ENCODE measurements at regions not wholly inside any gene's neighbourhood (a gene's known extent, or its start where the extent isn't known, plus 50 kb on each side); places are given as distances from the start of the nearest gene placed in this dataset.

- no peak for TF ChIP-seq EZH2 (IDR thresholded peaks at IDR 0.05)
- TF ChIP-seq, protein P1, sequence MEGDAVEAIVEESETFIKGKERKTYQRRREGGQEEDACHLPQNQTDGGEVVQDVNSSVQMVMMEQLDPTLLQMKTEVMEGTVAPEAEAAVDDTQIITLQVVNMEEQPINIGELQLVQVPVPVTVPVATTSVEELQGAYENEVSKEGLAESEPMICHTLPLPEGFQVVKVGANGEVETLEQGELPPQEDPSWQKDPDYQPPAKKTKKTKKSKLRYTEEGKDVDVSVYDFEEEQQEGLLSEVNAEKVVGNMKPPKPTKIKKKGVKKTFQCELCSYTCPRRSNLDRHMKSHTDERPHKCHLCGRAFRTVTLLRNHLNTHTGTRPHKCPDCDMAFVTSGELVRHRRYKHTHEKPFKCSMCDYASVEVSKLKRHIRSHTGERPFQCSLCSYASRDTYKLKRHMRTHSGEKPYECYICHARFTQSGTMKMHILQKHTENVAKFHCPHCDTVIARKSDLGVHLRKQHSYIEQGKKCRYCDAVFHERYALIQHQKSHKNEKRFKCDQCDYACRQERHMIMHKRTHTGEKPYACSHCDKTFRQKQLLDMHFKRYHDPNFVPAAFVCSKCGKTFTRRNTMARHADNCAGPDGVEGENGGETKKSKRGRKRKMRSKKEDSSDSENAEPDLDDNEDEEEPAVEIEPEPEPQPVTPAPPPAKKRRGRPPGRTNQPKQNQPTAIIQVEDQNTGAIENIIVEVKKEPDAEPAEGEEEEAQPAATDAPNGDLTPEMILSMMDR (IDR thresholded peaks at IDR 0.05): no peak
These were observed 278.2 kb upstream of the GATB start for GRCh38 chr4:152039023-152039481.
